IMR-90 (cell line): ENCODE measurements at regions not wholly inside any gene's neighbourhood (a gene's known extent, or its start where the extent isn't known, plus 50 kb on each side); places are given as distances from the start of the nearest gene placed in this dataset.

ENCODE experiments used
- ATAC-seq: fragments of 200-7000 bp; cut with Tn5 transposase; 2 replicates; pipeline ENCODE4 v1.9.1; 2020; ENCODE audit warnings: low read depth, mild to moderate bottlenecking, moderate library complexity
- BruUV-seq: library from RNA; stranded (reverse); fragments of 400-500 nt; replicated peaks from 2 replicates; lab custom pipeline; 2021; lab: Mats Ljungman, UMichigan
- CTCF ChIA-PET: fragments of 300-600 bp; formaldehyde crosslinking; extraction: SDS; loops from one replicate; lab custom pipeline; 2021; ENCODE audit warnings: antibody characterized with exemption; lab: Yijun Ruan, JAX
- POLR2A ChIA-PET: fragments of 300-600 bp; sonication (Branson Sonifier 250); formaldehyde crosslinking; loops from one replicate; lab custom pipeline; 2022; ENCODE audit warnings: antibody characterized with exemption; ENCODE audit not compliant: unreplicated experiment; lab: Charles Lee
- DNase-seq: peaks from one replicate; pipeline ENCODE4 v3.0.0; 2013
- H2AFZ ChIP-seq: replicated peaks from 2 replicates; pipeline ENCODE3; 2013; ENCODE audit warnings: low read length, mild to moderate bottlenecking; ENCODE audit not compliant: poor library complexity
- H2AK5ac ChIP-seq: 2 replicates; pipeline ENCODE4 v1.6.1; 2013; ENCODE audit warnings: low read depth, low read length, inconsistent platforms
- H2AK9ac ChIP-seq: replicated peaks from 2 replicates; pipeline ENCODE3; 2013; ENCODE audit warnings: mild to moderate bottlenecking, low read depth, low read length, moderate library complexity; ENCODE audit not compliant: poor library complexity
- H2BK120ac ChIP-seq: 2 replicates; pipeline ENCODE4 v1.6.1; 2013; ENCODE audit warnings: low read depth, low read length, inconsistent platforms
- H2BK15ac ChIP-seq: 3 replicates; pipeline ENCODE4 v1.6.1; 2013; ENCODE audit warnings: low read depth, low read length, inconsistent platforms
- H2BK20ac ChIP-seq: 2 replicates; pipeline ENCODE4 v1.6.1; 2013; ENCODE audit warnings: low read depth, mild to moderate bottlenecking, inconsistent platforms, low read length, moderate library complexity
- H2BK5ac ChIP-seq: 2 replicates; pipeline ENCODE4 v1.6.1; 2013; ENCODE audit warnings: mild to moderate bottlenecking, low read depth, low read length, inconsistent platforms; ENCODE audit not compliant: poor library complexity, severe bottlenecking
- H3K14ac ChIP-seq: replicated peaks from 2 replicates; pipeline ENCODE4 v1.6.1; 2013; ENCODE audit warnings: low read depth, low read length, inconsistent platforms
- H3K18ac ChIP-seq: 2 replicates; pipeline ENCODE4 v1.6.1; 2013; ENCODE audit warnings: low read depth, low read length, control low read depth
- H3K23ac ChIP-seq: 2 replicates; pipeline ENCODE4 v1.6.1; 2013; ENCODE audit warnings: low read depth, low read length, inconsistent platforms
- H3K27ac ChIP-seq: 2 replicates; pipeline ENCODE4 v1.5.1; 2013; ENCODE audit warnings: mild to moderate bottlenecking, control low read depth, low read length; ENCODE audit not compliant: insufficient read depth
- H3K27me3 ChIP-seq: 2 replicates; pipeline ENCODE4 v1.6.1; 2013; ENCODE audit warnings: low read length; ENCODE audit not compliant: control insufficient read depth, insufficient read depth
- H3K36me3 ChIP-seq: 2 replicates; pipeline ENCODE4 v1.6.1; 2013; ENCODE audit warnings: low read length, mixed read lengths; ENCODE audit not compliant: control insufficient read depth, insufficient read depth
- H3K4ac ChIP-seq: 2 replicates; pipeline ENCODE4 v1.6.1; 2013; ENCODE audit warnings: low read depth, low read length, inconsistent platforms
- H3K4me1 ChIP-seq: 2 replicates; pipeline ENCODE4 v1.6.1; 2013; ENCODE audit warnings: low read length, mixed read lengths; ENCODE audit not compliant: control insufficient read depth, insufficient read depth
- H3K4me2 ChIP-seq: 2 replicates; pipeline ENCODE4 v1.6.1; 2013; ENCODE audit warnings: low read depth, mild to moderate bottlenecking, control low read depth, low read length, moderate library complexity
- H3K4me3 ChIP-seq: 2 replicates; pipeline ENCODE4 v1.5.1; 2013; ENCODE audit warnings: low read depth, mild to moderate bottlenecking, control low read depth, low read length, moderate library complexity; ENCODE audit not compliant: insufficient read depth
- H3K56ac ChIP-seq: 2 replicates; pipeline ENCODE4 v1.6.1; 2013; ENCODE audit warnings: low read length, inconsistent platforms; ENCODE audit not compliant: insufficient read depth; ENCODE audit errors: extremely low read depth
- H3K79me1 ChIP-seq, 2 experiments: 2 replicates each; pipeline ENCODE4 v1.6.1; 2013; ENCODE audit warnings: low read length in 2 of 2, inconsistent platforms in 1 of 2, low read depth in 1 of 2
- H3K9ac ChIP-seq: 2 replicates; pipeline ENCODE4 v1.6.1; 2013; ENCODE audit warnings: low read depth, low read length, control low read depth
- H3K9me1 ChIP-seq: 2 replicates; pipeline ENCODE4 v1.6.1; 2013; ENCODE audit warnings: low read length, inconsistent platforms; ENCODE audit not compliant: insufficient read depth
- H3K9me3 ChIP-seq: 2 replicates; pipeline ENCODE4 v1.6.1; 2013; ENCODE audit warnings: low read length; ENCODE audit not compliant: control insufficient read depth, insufficient read depth
- H4K20me1 ChIP-seq: 2 replicates; pipeline ENCODE4 v1.6.1; 2013; ENCODE audit warnings: low read length, inconsistent platforms; ENCODE audit not compliant: insufficient read depth
- H4K5ac ChIP-seq: 2 replicates; pipeline ENCODE4 v1.6.1; 2013; ENCODE audit warnings: mild to moderate bottlenecking, low read depth, low read length, control low read depth
- H4K8ac ChIP-seq, 2 experiments: 2 replicates each; pipeline ENCODE4 v1.6.1; 2013; ENCODE audit warnings: low read depth in 2 of 2, low read length in 2 of 2, control low read depth in 1 of 2, inconsistent platforms in 1 of 2
- H4K91ac ChIP-seq: 2 replicates; pipeline ENCODE4 v1.6.1; 2013; ENCODE audit warnings: low read depth, low read length, inconsistent platforms; ENCODE audit not compliant: insufficient read depth
- BHLHE40 ChIP-seq: fragments of 150-350 bp; IDR thresholded peaks from 2 replicates; pipeline ENCODE4 v1.6.1; 2016; ENCODE audit warnings: mild to moderate bottlenecking, low read depth, low read length
- CEBPB ChIP-seq: IDR thresholded peaks from 2 replicates; pipeline ENCODE4 v1.6.1; 2012; ENCODE audit warnings: low read depth, low read length, improper control_type of control experiment
- CHD1 ChIP-seq: IDR thresholded peaks from 2 replicates; pipeline ENCODE4 v1.6.1; 2012; ENCODE audit warnings: low read depth, low read length, improper control_type of control experiment
- ELK1 ChIP-seq: fragments of 150-350 bp; IDR thresholded peaks from 2 replicates; pipeline ENCODE4 v1.6.1; 2016; ENCODE audit warnings: low read depth, mild to moderate bottlenecking, low read length, moderate library complexity, borderline replicate concordance
- FOS ChIP-seq: fragments of 150-350 bp; IDR thresholded peaks from 2 replicates; pipeline ENCODE4 v1.6.1; 2016; ENCODE audit warnings: low read depth, low read length
- MAFK ChIP-seq: IDR thresholded peaks from 2 replicates; pipeline ENCODE4 v1.6.1; 2012; ENCODE audit warnings: low read depth, low read length, improper control_type of control experiment
- MAZ ChIP-seq: IDR thresholded peaks from 2 replicates; pipeline ENCODE4 v1.6.1; 2012; ENCODE audit warnings: low read depth, mild to moderate bottlenecking, low read length, improper control_type of control experiment, moderate library complexity, borderline replicate concordance
- MXI1 ChIP-seq: IDR thresholded peaks from 2 replicates; pipeline ENCODE4 v1.6.1; 2012; ENCODE audit warnings: low read depth, mild to moderate bottlenecking, low read length, moderate library complexity, borderline replicate concordance
- NFE2L2 ChIP-seq: fragments of 150-350 bp; IDR thresholded peaks from 2 replicates; pipeline ENCODE4 v1.6.1; 2016; ENCODE audit warnings: low read depth, mild to moderate bottlenecking, low read length
- POLR2A ChIP-seq: IDR thresholded peaks from 2 replicates; pipeline ENCODE4 v1.6.1; 2012; ENCODE audit warnings: mild to moderate bottlenecking, low read depth, low read length
- RAD21 ChIP-seq: IDR thresholded peaks from 2 replicates; pipeline ENCODE4 v1.6.1; 2012; ENCODE audit warnings: low read length, improper control_type of control experiment
- RCOR1 ChIP-seq: IDR thresholded peaks from 2 replicates; pipeline ENCODE4 v1.6.1; 2012; ENCODE audit warnings: mild to moderate bottlenecking, low read length, improper control_type of control experiment; ENCODE audit not compliant: insufficient replicate concordance
- RFX5 ChIP-seq: IDR thresholded peaks from 2 replicates; pipeline ENCODE4 v1.8.0; 2012; ENCODE audit warnings: low read depth, mild to moderate bottlenecking, low read length, moderate library complexity
- SMC3 ChIP-seq: fragments of 150-350 bp; IDR thresholded peaks from 2 replicates; pipeline ENCODE4 v1.6.1; 2016; ENCODE audit warnings: low read depth, mild to moderate bottlenecking, antibody characterized with exemption, low read length, moderate library complexity
- USF2 ChIP-seq: fragments of 150-350 bp; IDR thresholded peaks from 2 replicates; pipeline ENCODE4 v1.6.1; 2017; ENCODE audit warnings: mild to moderate bottlenecking, antibody characterized with exemption, low read length, low read depth
- WGBS, 2 experiments: methylation state at CpG; one replicate each; pipeline versions ENCODE4 v1.1.5 to v1.1.7; 2013; ENCODE audit warnings: missing lambda C conversion rate in 2 of 2; ENCODE audit not compliant: insufficient read length in 1 of 2; ENCODE audit errors: extremely low coverage in 2 of 2; 5-methylcytosine and 5-hydroxymethylcytosine counted together
- dilution Hi-C: fragments of 300-500 bp; cut with HindIII; formaldehyde crosslinking; loops from one replicate; pipeline ENCODE4 v1.14.3; 2018; ENCODE audit warnings: low sequenced_read_pairs; ENCODE audit not compliant: unreplicated experiment
- in situ Hi-C: fragments of 300-500 bp; cut with MboI; formaldehyde crosslinking; loops from 3 replicates; pipeline ENCODE4 v1.14.3; 2019; ENCODE audit warnings: low sequenced_read_pairs, inconsistent platforms, mixed read lengths
- intact Hi-C: fragments of 100-400 bp; cut with micrococcal nuclease; formaldehyde crosslinking; loops from 2 replicates; pipeline ENCODE4 v1.10.0; 2022

GRCh38 chr1:98054367-98054701, 133.5 kb upstream of the DPYD start:
- peak overlapping the region; percentile 72 for H3K4me2 ChIP-seq
- ChIA-PET POLR2A (no interaction called here), CTCF (interaction anchor here (1.2 to 1.4 kb wide), 2 partner anchors 169 to 414 kb away, joined by 3 to 6 read pairs; no protein-coding TSS in a partner anchor)
- no peak overlapping the region for H2BK5ac ChIP-seq
- H3K9me3 ChIP-seq, result no peaks in the 10 kb centered on the region
- intact Hi-C loops (loop anchor here (1.0 to 5.0 kb wide), 8 partner anchors 30 to 1817 kb away; partner anchors contain the start of gene PTBP2), dilution Hi-C loops (no loop called here), in situ Hi-C loops (loop anchor here (5.0 to 10.0 kb wide), 2 partner anchors 413 to 1090 kb away; no protein-coding TSS in a partner anchor)
- peaks cover 0 to 4% of the 10 kb centered on the region in 2 experiments; a peak in 1 of 4 replicates for H3K79me1 ChIP-seq
- peak overlapping the region; percentile 50 for H3K14ac ChIP-seq
- 0 out of 2 replicates have a peak overlapping the region, but pooled peaks have one; percentile 13 for H3K23ac ChIP-seq
- no peaks in the 10 kb centered on the region for H3K27me3 ChIP-seq
- peak overlapping the region; percentile 18; the same call in 1 of the 2 replicates for H3K4me3 ChIP-seq
- H3K9ac ChIP-seq, result no peak overlapping the region
- peak overlapping the region; percentile 69 for H3K4ac ChIP-seq
- no peak overlapping the region for H4K5ac ChIP-seq
- no peak for DNase-seq
- no peaks in the 10 kb centered on the region for H3K36me3 ChIP-seq
- no peaks in the 10 kb centered on the region for H3K9me1 ChIP-seq
- WGBS, 2 experiments, result 20% methylated on average over 1 of the region's 11 CpGs; no CpG with 5 or more reads in 1 of the 2 experiments
- H2AK5ac ChIP-seq, result no peak overlapping the region
- peak overlapping the region; percentile 93 to 96; a peak in 3 of 4 replicates for H4K8ac ChIP-seq
- H2BK20ac ChIP-seq, result peak overlapping the region; percentile 52
- H3K56ac ChIP-seq, result peak overlapping the region; percentile 39; the same call in 1 of the 2 replicates
- peak overlapping the region; percentile 97 for H2AFZ ChIP-seq
- peak overlapping the region; percentile 76; the same call in 2 of the 3 replicates for H2BK15ac ChIP-seq
- peak overlapping the region; percentile 66 for H2AK9ac ChIP-seq
- BruUV-seq, result no TSS peak
- peak overlapping the region; percentile 82 for H2BK120ac ChIP-seq
- no peak overlapping the region; the same call in 1 of the 2 replicates for H3K27ac ChIP-seq
- peaks cover 5% of the 10 kb centered on the region for H3K4me1 ChIP-seq
- no peak for ATAC-seq
- peak overlapping the region; percentile 45; the same call in 1 of the 2 replicates for H3K18ac ChIP-seq
- H4K20me1 ChIP-seq, result no peaks in the 10 kb centered on the region
- H4K91ac ChIP-seq, result peak overlapping the region; percentile 97
- TF ChIP-seq FOS (no peak), MAZ (no peak), RCOR1 (no peak), MAFK (no peak), CEBPB (no peak), USF2 (no peak), NFE2L2 (no peak), CHD1 (no peak), SMC3 (no peak), RFX5 (no peak), RAD21 (no peak), BHLHE40 (no peak), ELK1 (no peak), POLR2A (no peak), MXI1 (no peak)
